Prostate gland (tissue), 2 donors: ENCODE measurements at regions not wholly inside any gene's neighbourhood (a gene's known extent, or its start where the extent isn't known, plus 50 kb on each side); places are given as distances from the start of the nearest gene placed in this dataset.

Experiments
- DNase-seq: peaks from one replicate; pipeline ENCODE4 v3.0.0-alpha.2; 2019; ENCODE audit warnings: low spot score
- H3K27ac ChIP-seq, 2 donors: fragments of 200-600 bp; sonication (generic); 2 replicates each; pipeline ENCODE4 v1.5.1; 2017 to 2019
- H3K27me3 ChIP-seq: fragments of 200-600 bp; sonication (generic); replicated peaks from 2 replicates; pipeline ENCODE4 v1.5.1; 2019; ENCODE audit not compliant: insufficient read depth
- H3K36me3 ChIP-seq, 2 donors: fragments of 200-600 bp; sonication (generic); 1 replicate in 1 of 2; 2 replicates in 1 of 2; pipeline versions ENCODE4 v1.5.1 to v1.8.1; 2017 to 2019
- H3K4me1 ChIP-seq: fragments of 200-600 bp; sonication (generic); replicated peaks from 2 replicates; pipeline ENCODE4 v1.5.1; 2019
- H3K4me3 ChIP-seq, 2 donors: fragments of 200-600 bp; sonication (generic); 2 replicates each; pipeline ENCODE4 v1.5.1; 2017 to 2019
- H3K9me3 ChIP-seq: fragments of 200-600 bp; sonication (generic); 2 replicates; pipeline ENCODE4 v1.5.1; 2017
- POLR2A ChIP-seq: fragments of 450-650 bp; IDR thresholded peaks from one replicate; pipeline ENCODE4 v1.6.1; 2016; ENCODE audit warnings: antibody characterized with exemption, mild to moderate bottlenecking
- POLR2AphosphoS5 ChIP-seq: sonication (generic); formaldehyde crosslinking; IDR thresholded peaks from one replicate; pipeline ENCODE4 v1.6.1; 2017; ENCODE audit warnings: antibody characterized with exemption
- WGBS: methylation state at CpG from one replicate; pipeline ENCODE4 v1.1.5; 2018; 5-methylcytosine and 5-hydroxymethylcytosine counted together
- intact Hi-C: fragments of 100-400 bp; cut with DNase I; formaldehyde crosslinking; loops from one replicate; pipeline ENCODE4 v1.14.2; 2022
- TF ChIP-seq, protein P1 (sequence below), 4 experiments: fragments of 200-600 bp in 2 of 4; fragments of 450-650 bp in 2 of 4; sonication (generic) in 2 of 4; IDR thresholded peaks; 1 replicate in 3 of 4; 2 replicates in 1 of 4; pipeline ENCODE4 v1.5.1; 2016 to 2019; ENCODE audit warnings: antibody characterized with exemption in 4 of 4, mild to moderate bottlenecking in 2 of 4, moderate library complexity in 2 of 4

GRCh38 chr12:30120522-30120921 lies 336.8 kb upstream of the TMTC1 start:
- no peak for DNase-seq
- Histone ChIP-seq H3K4me1 (no peaks in the 10 kb centered on the region), H3K4me3 (no peak overlapping the region), H3K27me3 (no peaks in the 10 kb centered on the region), H3K27ac (no peak overlapping the region), H3K36me3 (no peaks in the 10 kb centered on the region), H3K9me3 (no peaks in the 10 kb centered on the region)
- 84% methylated on average over 1 of the region's 1 CpG for WGBS
- TF ChIP-seq POLR2A (no peak), POLR2AphosphoS5 (no peak)
- TF ChIP-seq, protein P1, sequence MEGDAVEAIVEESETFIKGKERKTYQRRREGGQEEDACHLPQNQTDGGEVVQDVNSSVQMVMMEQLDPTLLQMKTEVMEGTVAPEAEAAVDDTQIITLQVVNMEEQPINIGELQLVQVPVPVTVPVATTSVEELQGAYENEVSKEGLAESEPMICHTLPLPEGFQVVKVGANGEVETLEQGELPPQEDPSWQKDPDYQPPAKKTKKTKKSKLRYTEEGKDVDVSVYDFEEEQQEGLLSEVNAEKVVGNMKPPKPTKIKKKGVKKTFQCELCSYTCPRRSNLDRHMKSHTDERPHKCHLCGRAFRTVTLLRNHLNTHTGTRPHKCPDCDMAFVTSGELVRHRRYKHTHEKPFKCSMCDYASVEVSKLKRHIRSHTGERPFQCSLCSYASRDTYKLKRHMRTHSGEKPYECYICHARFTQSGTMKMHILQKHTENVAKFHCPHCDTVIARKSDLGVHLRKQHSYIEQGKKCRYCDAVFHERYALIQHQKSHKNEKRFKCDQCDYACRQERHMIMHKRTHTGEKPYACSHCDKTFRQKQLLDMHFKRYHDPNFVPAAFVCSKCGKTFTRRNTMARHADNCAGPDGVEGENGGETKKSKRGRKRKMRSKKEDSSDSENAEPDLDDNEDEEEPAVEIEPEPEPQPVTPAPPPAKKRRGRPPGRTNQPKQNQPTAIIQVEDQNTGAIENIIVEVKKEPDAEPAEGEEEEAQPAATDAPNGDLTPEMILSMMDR (IDR thresholded peaks at IDR 0.05) = no peak
- intact Hi-C loops = no loop called here

GRCh38 chr12:30117483-30117882 lies 333.7 kb upstream of the TMTC1 start:
- Histone ChIP-seq H3K27me3 (no peaks in the 10 kb centered on the region), H3K4me3 (no peak overlapping the region), H3K27ac (no peak overlapping the region), H3K9me3 (no peaks in the 10 kb centered on the region), H3K36me3 (no peaks in the 10 kb centered on the region), H3K4me1 (no peaks in the 10 kb centered on the region)
- WGBS = 73% methylated on average over 2 of the region's 2 CpGs
- no peak for TF ChIP-seq POLR2A
- no peak for TF ChIP-seq POLR2AphosphoS5
- TF ChIP-seq, protein P1 (IDR thresholded peaks at IDR 0.05) = no peak
- DNase-seq = no peak
- intact Hi-C loops = no loop called here

GRCh38 chr12:30111719-30112118 lies 328.0 kb upstream of the TMTC1 start:
- Histone ChIP-seq H3K4me3 (no peak overlapping the region), H3K27me3 (no peaks in the 10 kb centered on the region), H3K27ac (no peak overlapping the region), H3K36me3 (no peaks in the 10 kb centered on the region), H3K4me1 (no peaks in the 10 kb centered on the region), H3K9me3 (no peaks in the 10 kb centered on the region)
- 78% methylated on average over 2 of the region's 2 CpGs for WGBS
- intact Hi-C loops = no loop called here
- DNase-seq = no peak
- TF ChIP-seq POLR2AphosphoS5 (no peak), POLR2A (no peak)

DNA sequence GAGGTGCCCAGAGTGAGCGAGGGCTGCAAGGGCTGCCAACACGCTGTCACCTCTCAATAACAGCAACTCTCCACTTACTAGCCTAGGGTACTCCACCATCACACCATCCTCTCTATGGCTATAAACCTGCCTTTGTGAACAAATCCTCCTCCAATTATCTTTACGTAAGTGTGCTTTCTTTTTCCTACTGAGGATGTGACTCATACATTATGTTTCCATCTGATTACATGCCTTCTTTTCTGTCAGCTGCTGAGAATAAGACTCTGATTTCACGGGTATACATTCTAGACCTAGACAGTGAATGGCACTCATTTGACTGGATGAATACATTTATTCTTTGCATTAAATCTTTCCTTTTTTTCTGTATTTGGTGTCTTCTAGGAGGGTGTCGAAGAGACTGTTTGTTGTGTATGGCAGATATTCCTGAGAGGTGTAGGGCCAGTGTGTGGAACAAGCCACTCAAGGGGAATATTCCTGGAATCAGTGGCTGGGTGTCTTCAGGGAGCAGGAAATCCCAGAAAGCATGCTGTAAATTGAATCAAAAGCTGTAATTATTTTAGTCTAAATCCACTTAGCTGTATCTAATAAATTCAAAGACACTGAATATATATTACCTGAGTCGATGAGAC lies 327.3 kb upstream of the TMTC1 start:
- Histone ChIP-seq H3K27me3 (no peaks in the 10 kb centered on the region), H3K27ac (no peak overlapping the region), H3K9me3 (no peaks in the 10 kb centered on the region), H3K36me3 (no peaks in the 10 kb centered on the region), H3K4me3 (no peak overlapping the region), H3K4me1 (no peaks in the 10 kb centered on the region)
- DNase-seq = no peak
- WGBS = 86% methylated on average over 6 of the region's 6 CpGs
- intact Hi-C loops = no loop called here
- TF ChIP-seq, protein P1 (IDR thresholded peaks at IDR 0.05) = no peak
- TF ChIP-seq POLR2AphosphoS5 = no peak
- TF ChIP-seq POLR2A = no peak

DNA sequence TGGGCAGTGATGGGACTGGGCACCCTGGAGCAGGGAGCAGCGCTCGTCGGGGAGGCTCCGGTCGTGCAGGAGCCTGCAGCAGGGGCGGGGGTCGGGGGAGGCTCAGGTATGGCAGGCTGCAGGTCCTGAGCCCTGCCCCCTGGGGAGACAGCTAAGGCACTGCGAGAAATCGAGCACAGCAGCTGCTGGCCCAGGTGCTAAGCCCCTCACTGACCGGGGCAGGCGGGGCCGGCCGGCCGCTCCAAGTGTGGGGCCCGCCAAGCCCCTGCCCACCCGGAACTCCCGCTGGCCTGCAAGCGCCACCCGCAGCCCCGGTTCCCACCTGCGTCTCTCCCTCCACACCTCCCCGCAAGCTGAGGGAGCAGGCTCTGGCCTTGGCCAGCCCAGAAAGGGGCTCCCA lies 326.8 kb upstream of the TMTC1 start:
- TF ChIP-seq POLR2A = no peak
- TF ChIP-seq, protein P1 (IDR thresholded peaks at IDR 0.05) = no peak
- no peak for TF ChIP-seq POLR2AphosphoS5
- H3K4me1 ChIP-seq = no peaks in the 10 kb centered on the region
- DNase-seq = no peak
- H3K4me3 ChIP-seq = no peak overlapping the region
- H3K27me3 ChIP-seq = no peaks in the 10 kb centered on the region
- no peak overlapping the region for H3K27ac ChIP-seq
- intact Hi-C loops = no loop called here
- H3K9me3 ChIP-seq = no peaks in the 10 kb centered on the region
- H3K36me3 ChIP-seq = no peaks in the 10 kb centered on the region
- WGBS = 91% methylated on average over 15 of the region's 22 CpGs
